IMR-90 (cell line): ENCODE measurements at regions not wholly inside any gene's neighbourhood (a gene's known extent, or its start where the extent isn't known, plus 50 kb on each side); places are given as distances from the start of the nearest gene placed in this dataset.

Experiments used
- ATAC-seq: fragments of 200-7000 bp; cut with Tn5 transposase; 2 replicates; pipeline ENCODE4 v1.9.1; 2020; ENCODE audit warnings: low read depth, mild to moderate bottlenecking, moderate library complexity
- BruUV-seq: library from RNA; stranded (reverse); fragments of 400-500 nt; replicated peaks from 2 replicates; lab custom pipeline; 2021; lab: Mats Ljungman, UMichigan
- CTCF ChIA-PET: fragments of 300-600 bp; formaldehyde crosslinking; extraction: SDS; loops from one replicate; lab custom pipeline; 2021; ENCODE audit warnings: antibody characterized with exemption; lab: Yijun Ruan, JAX
- POLR2A ChIA-PET: fragments of 300-600 bp; sonication (Branson Sonifier 250); formaldehyde crosslinking; loops from one replicate; lab custom pipeline; 2022; ENCODE audit warnings: antibody characterized with exemption; ENCODE audit not compliant: unreplicated experiment; lab: Charles Lee
- DNase-seq: peaks from one replicate; pipeline ENCODE4 v3.0.0; 2013
- H2AFZ ChIP-seq: replicated peaks from 2 replicates; pipeline ENCODE3; 2013; ENCODE audit warnings: low read length, mild to moderate bottlenecking; ENCODE audit not compliant: poor library complexity
- H2AK5ac ChIP-seq: 2 replicates; pipeline ENCODE4 v1.6.1; 2013; ENCODE audit warnings: low read depth, low read length, inconsistent platforms
- H2AK9ac ChIP-seq: replicated peaks from 2 replicates; pipeline ENCODE3; 2013; ENCODE audit warnings: mild to moderate bottlenecking, low read depth, low read length, moderate library complexity; ENCODE audit not compliant: poor library complexity
- H2BK120ac ChIP-seq: 2 replicates; pipeline ENCODE4 v1.6.1; 2013; ENCODE audit warnings: low read depth, low read length, inconsistent platforms
- H2BK15ac ChIP-seq: 3 replicates; pipeline ENCODE4 v1.6.1; 2013; ENCODE audit warnings: low read depth, low read length, inconsistent platforms
- H2BK20ac ChIP-seq: 2 replicates; pipeline ENCODE4 v1.6.1; 2013; ENCODE audit warnings: low read depth, mild to moderate bottlenecking, inconsistent platforms, low read length, moderate library complexity
- H2BK5ac ChIP-seq: 2 replicates; pipeline ENCODE4 v1.6.1; 2013; ENCODE audit warnings: mild to moderate bottlenecking, low read depth, low read length, inconsistent platforms; ENCODE audit not compliant: poor library complexity, severe bottlenecking
- H3K14ac ChIP-seq: replicated peaks from 2 replicates; pipeline ENCODE4 v1.6.1; 2013; ENCODE audit warnings: low read depth, low read length, inconsistent platforms
- H3K18ac ChIP-seq: 2 replicates; pipeline ENCODE4 v1.6.1; 2013; ENCODE audit warnings: low read depth, low read length, control low read depth
- H3K23ac ChIP-seq: 2 replicates; pipeline ENCODE4 v1.6.1; 2013; ENCODE audit warnings: low read depth, low read length, inconsistent platforms
- H3K27ac ChIP-seq: 2 replicates; pipeline ENCODE4 v1.5.1; 2013; ENCODE audit warnings: mild to moderate bottlenecking, control low read depth, low read length; ENCODE audit not compliant: insufficient read depth
- H3K27me3 ChIP-seq: 2 replicates; pipeline ENCODE4 v1.6.1; 2013; ENCODE audit warnings: low read length; ENCODE audit not compliant: control insufficient read depth, insufficient read depth
- H3K36me3 ChIP-seq: 2 replicates; pipeline ENCODE4 v1.6.1; 2013; ENCODE audit warnings: low read length, mixed read lengths; ENCODE audit not compliant: control insufficient read depth, insufficient read depth
- H3K4ac ChIP-seq: 2 replicates; pipeline ENCODE4 v1.6.1; 2013; ENCODE audit warnings: low read depth, low read length, inconsistent platforms
- H3K4me1 ChIP-seq: 2 replicates; pipeline ENCODE4 v1.6.1; 2013; ENCODE audit warnings: low read length, mixed read lengths; ENCODE audit not compliant: control insufficient read depth, insufficient read depth
- H3K4me2 ChIP-seq: 2 replicates; pipeline ENCODE4 v1.6.1; 2013; ENCODE audit warnings: low read depth, mild to moderate bottlenecking, control low read depth, low read length, moderate library complexity
- H3K4me3 ChIP-seq: 2 replicates; pipeline ENCODE4 v1.5.1; 2013; ENCODE audit warnings: low read depth, mild to moderate bottlenecking, control low read depth, low read length, moderate library complexity; ENCODE audit not compliant: insufficient read depth
- H3K56ac ChIP-seq: 2 replicates; pipeline ENCODE4 v1.6.1; 2013; ENCODE audit warnings: low read length, inconsistent platforms; ENCODE audit not compliant: insufficient read depth; ENCODE audit errors: extremely low read depth
- H3K79me1 ChIP-seq, 2 experiments: 2 replicates each; pipeline ENCODE4 v1.6.1; 2013; ENCODE audit warnings: low read length in 2 of 2, inconsistent platforms in 1 of 2, low read depth in 1 of 2
- H3K9ac ChIP-seq: 2 replicates; pipeline ENCODE4 v1.6.1; 2013; ENCODE audit warnings: low read depth, low read length, control low read depth
- H3K9me1 ChIP-seq: 2 replicates; pipeline ENCODE4 v1.6.1; 2013; ENCODE audit warnings: low read length, inconsistent platforms; ENCODE audit not compliant: insufficient read depth
- H3K9me3 ChIP-seq: 2 replicates; pipeline ENCODE4 v1.6.1; 2013; ENCODE audit warnings: low read length; ENCODE audit not compliant: control insufficient read depth, insufficient read depth
- H4K20me1 ChIP-seq: 2 replicates; pipeline ENCODE4 v1.6.1; 2013; ENCODE audit warnings: low read length, inconsistent platforms; ENCODE audit not compliant: insufficient read depth
- H4K5ac ChIP-seq: 2 replicates; pipeline ENCODE4 v1.6.1; 2013; ENCODE audit warnings: mild to moderate bottlenecking, low read depth, low read length, control low read depth
- H4K8ac ChIP-seq, 2 experiments: 2 replicates each; pipeline ENCODE4 v1.6.1; 2013; ENCODE audit warnings: low read depth in 2 of 2, low read length in 2 of 2, control low read depth in 1 of 2, inconsistent platforms in 1 of 2
- H4K91ac ChIP-seq: 2 replicates; pipeline ENCODE4 v1.6.1; 2013; ENCODE audit warnings: low read depth, low read length, inconsistent platforms; ENCODE audit not compliant: insufficient read depth
- BHLHE40 ChIP-seq: fragments of 150-350 bp; IDR thresholded peaks from 2 replicates; pipeline ENCODE4 v1.6.1; 2016; ENCODE audit warnings: mild to moderate bottlenecking, low read depth, low read length
- CEBPB ChIP-seq: IDR thresholded peaks from 2 replicates; pipeline ENCODE4 v1.6.1; 2012; ENCODE audit warnings: low read depth, low read length, improper control_type of control experiment
- CHD1 ChIP-seq: IDR thresholded peaks from 2 replicates; pipeline ENCODE4 v1.6.1; 2012; ENCODE audit warnings: low read depth, low read length, improper control_type of control experiment
- FOS ChIP-seq: fragments of 150-350 bp; IDR thresholded peaks from 2 replicates; pipeline ENCODE4 v1.6.1; 2016; ENCODE audit warnings: low read depth, low read length
- MAFK ChIP-seq: IDR thresholded peaks from 2 replicates; pipeline ENCODE4 v1.6.1; 2012; ENCODE audit warnings: low read depth, low read length, improper control_type of control experiment
- MAZ ChIP-seq: IDR thresholded peaks from 2 replicates; pipeline ENCODE4 v1.6.1; 2012; ENCODE audit warnings: low read depth, mild to moderate bottlenecking, low read length, improper control_type of control experiment, moderate library complexity, borderline replicate concordance
- MXI1 ChIP-seq: IDR thresholded peaks from 2 replicates; pipeline ENCODE4 v1.6.1; 2012; ENCODE audit warnings: low read depth, mild to moderate bottlenecking, low read length, moderate library complexity, borderline replicate concordance
- NFE2L2 ChIP-seq: fragments of 150-350 bp; IDR thresholded peaks from 2 replicates; pipeline ENCODE4 v1.6.1; 2016; ENCODE audit warnings: low read depth, mild to moderate bottlenecking, low read length
- POLR2A ChIP-seq: IDR thresholded peaks from 2 replicates; pipeline ENCODE4 v1.6.1; 2012; ENCODE audit warnings: mild to moderate bottlenecking, low read depth, low read length
- RAD21 ChIP-seq: IDR thresholded peaks from 2 replicates; pipeline ENCODE4 v1.6.1; 2012; ENCODE audit warnings: low read length, improper control_type of control experiment
- RCOR1 ChIP-seq: IDR thresholded peaks from 2 replicates; pipeline ENCODE4 v1.6.1; 2012; ENCODE audit warnings: mild to moderate bottlenecking, low read length, improper control_type of control experiment; ENCODE audit not compliant: insufficient replicate concordance
- RFX5 ChIP-seq: IDR thresholded peaks from 2 replicates; pipeline ENCODE4 v1.8.0; 2012; ENCODE audit warnings: low read depth, mild to moderate bottlenecking, low read length, moderate library complexity
- WGBS, 2 experiments: methylation state at CpG; one replicate each; pipeline versions ENCODE4 v1.1.5 to v1.1.7; 2013; ENCODE audit warnings: missing lambda C conversion rate in 2 of 2; ENCODE audit not compliant: insufficient read length in 1 of 2; ENCODE audit errors: extremely low coverage in 2 of 2; 5-methylcytosine and 5-hydroxymethylcytosine counted together
- dilution Hi-C: fragments of 300-500 bp; cut with HindIII; formaldehyde crosslinking; loops from one replicate; pipeline ENCODE4 v1.14.3; 2018; ENCODE audit warnings: low sequenced_read_pairs; ENCODE audit not compliant: unreplicated experiment
- in situ Hi-C: fragments of 300-500 bp; cut with MboI; formaldehyde crosslinking; loops from 3 replicates; pipeline ENCODE4 v1.14.3; 2019; ENCODE audit warnings: low sequenced_read_pairs, inconsistent platforms, mixed read lengths
- intact Hi-C: fragments of 100-400 bp; cut with micrococcal nuclease; formaldehyde crosslinking; loops from 2 replicates; pipeline ENCODE4 v1.10.0; 2022
- TF ChIP-seq, protein P1 (sequence below): conservative IDR thresholded peaks from 2 replicates; pipeline ENCODE4 v1.5.1; 2012; ENCODE audit warnings: mild to moderate bottlenecking, low read depth, low read length, improper control_type of control experiment
- TF ChIP-seq, protein P2 (sequence below): fragments of 150-350 bp; IDR thresholded peaks from 2 replicates; pipeline ENCODE4 v1.6.1; 2016; ENCODE audit warnings: low read depth, mild to moderate bottlenecking, low read length, moderate library complexity, borderline replicate concordance
- TF ChIP-seq, protein P3 (sequence below): fragments of 150-350 bp; IDR thresholded peaks from 2 replicates; pipeline ENCODE4 v1.6.1; 2017; ENCODE audit warnings: mild to moderate bottlenecking, antibody characterized with exemption, low read length, low read depth

DNA sequence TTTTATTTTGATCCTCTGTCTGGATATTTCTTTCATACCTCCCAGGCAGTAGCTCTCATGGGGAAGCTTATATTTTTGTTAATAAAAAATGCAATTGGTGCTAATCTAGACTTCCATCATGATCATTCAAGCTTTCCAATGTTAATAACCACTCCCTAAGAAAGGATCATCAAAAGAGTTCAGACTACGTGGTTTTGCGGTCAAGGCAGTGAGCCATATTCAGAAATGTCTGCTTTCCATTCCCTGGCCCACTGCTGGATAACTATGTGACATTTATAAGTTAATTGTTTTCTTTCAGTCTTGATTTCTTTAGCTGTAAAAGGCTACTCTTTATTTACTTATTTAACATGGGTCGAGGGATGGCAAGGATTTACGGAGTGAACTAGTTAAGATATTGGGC is 414.6 kb downstream of the LMO4 start:
- CTCF ChIA-PET: interaction anchor here (0.6 kb wide), 1 partner anchor 308 kb away, joined by 3 read pairs; no protein-coding TSS in a partner anchor
- POLR2A ChIA-PET: no interaction called here

More for the DNA sequence above, 414.6 kb downstream of the LMO4 start:
- Histone ChIP-seq H3K9me1 (no peaks in the 10 kb centered on the region), H2AK9ac (no peak overlapping the region), H3K9ac (no peak overlapping the region), H4K91ac (no peak overlapping the region), H2BK5ac (no peak overlapping the region), H4K5ac (no peak overlapping the region), H3K36me3 (no peaks in the 10 kb centered on the region), H3K4me1 (no peaks in the 10 kb centered on the region), H2AFZ (no peak overlapping the region), H4K20me1 (no peaks in the 10 kb centered on the region), H2AK5ac (no peak overlapping the region), H3K4me3 (no peak overlapping the region), H3K27me3 (no peaks in the 10 kb centered on the region), H2BK15ac (no peak overlapping the region), H3K23ac (no peak overlapping the region), H3K9me3 (no peaks in the 10 kb centered on the region), H3K4me2 (no peak overlapping the region), H3K4ac (no peak overlapping the region), H3K14ac (no peak overlapping the region), H4K8ac (no peak overlapping the region), H2BK120ac (no peak overlapping the region), H3K79me1 (no peaks in the 10 kb centered on the region), H3K56ac (no peak overlapping the region), H2BK20ac (no peak overlapping the region), H3K18ac (no peak overlapping the region), H3K27ac (no peak overlapping the region)
- ATAC-seq (no peak), DNase-seq (no peak)
- TF ChIP-seq MAZ (no peak), BHLHE40 (no peak), RAD21 (no peak), RFX5 (no peak), MXI1 (no peak), NFE2L2 (no peak), POLR2A (no peak), FOS (no peak), CEBPB (no peak), RCOR1 (no peak), MAFK (no peak), CHD1 (no peak)
- TF ChIP-seq, protein P1, sequence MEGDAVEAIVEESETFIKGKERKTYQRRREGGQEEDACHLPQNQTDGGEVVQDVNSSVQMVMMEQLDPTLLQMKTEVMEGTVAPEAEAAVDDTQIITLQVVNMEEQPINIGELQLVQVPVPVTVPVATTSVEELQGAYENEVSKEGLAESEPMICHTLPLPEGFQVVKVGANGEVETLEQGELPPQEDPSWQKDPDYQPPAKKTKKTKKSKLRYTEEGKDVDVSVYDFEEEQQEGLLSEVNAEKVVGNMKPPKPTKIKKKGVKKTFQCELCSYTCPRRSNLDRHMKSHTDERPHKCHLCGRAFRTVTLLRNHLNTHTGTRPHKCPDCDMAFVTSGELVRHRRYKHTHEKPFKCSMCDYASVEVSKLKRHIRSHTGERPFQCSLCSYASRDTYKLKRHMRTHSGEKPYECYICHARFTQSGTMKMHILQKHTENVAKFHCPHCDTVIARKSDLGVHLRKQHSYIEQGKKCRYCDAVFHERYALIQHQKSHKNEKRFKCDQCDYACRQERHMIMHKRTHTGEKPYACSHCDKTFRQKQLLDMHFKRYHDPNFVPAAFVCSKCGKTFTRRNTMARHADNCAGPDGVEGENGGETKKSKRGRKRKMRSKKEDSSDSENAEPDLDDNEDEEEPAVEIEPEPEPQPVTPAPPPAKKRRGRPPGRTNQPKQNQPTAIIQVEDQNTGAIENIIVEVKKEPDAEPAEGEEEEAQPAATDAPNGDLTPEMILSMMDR: no peak
- TF ChIP-seq, protein P2, sequence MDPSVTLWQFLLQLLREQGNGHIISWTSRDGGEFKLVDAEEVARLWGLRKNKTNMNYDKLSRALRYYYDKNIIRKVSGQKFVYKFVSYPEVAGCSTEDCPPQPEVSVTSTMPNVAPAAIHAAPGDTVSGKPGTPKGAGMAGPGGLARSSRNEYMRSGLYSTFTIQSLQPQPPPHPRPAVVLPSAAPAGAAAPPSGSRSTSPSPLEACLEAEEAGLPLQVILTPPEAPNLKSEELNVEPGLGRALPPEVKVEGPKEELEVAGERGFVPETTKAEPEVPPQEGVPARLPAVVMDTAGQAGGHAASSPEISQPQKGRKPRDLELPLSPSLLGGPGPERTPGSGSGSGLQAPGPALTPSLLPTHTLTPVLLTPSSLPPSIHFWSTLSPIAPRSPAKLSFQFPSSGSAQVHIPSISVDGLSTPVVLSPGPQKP: no peak
- TF ChIP-seq, protein P3, sequence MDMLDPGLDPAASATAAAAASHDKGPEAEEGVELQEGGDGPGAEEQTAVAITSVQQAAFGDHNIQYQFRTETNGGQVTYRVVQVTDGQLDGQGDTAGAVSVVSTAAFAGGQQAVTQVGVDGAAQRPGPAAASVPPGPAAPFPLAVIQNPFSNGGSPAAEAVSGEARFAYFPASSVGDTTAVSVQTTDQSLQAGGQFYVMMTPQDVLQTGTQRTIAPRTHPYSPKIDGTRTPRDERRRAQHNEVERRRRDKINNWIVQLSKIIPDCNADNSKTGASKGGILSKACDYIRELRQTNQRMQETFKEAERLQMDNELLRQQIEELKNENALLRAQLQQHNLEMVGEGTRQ: no peak
- in situ Hi-C loops (no loop called here), dilution Hi-C loops (no loop called here), intact Hi-C loops (no loop called here)
- WGBS, 2 experiments: no CpG with 5 or more reads among the region's 4 CpGs
- no TSS peak for BruUV-seq
